ENCODE measurements at regions not wholly inside any gene's neighbourhood (a gene's known extent, or its start where the extent isn't known, plus 50 kb on each side); places are given as distances from the start of the nearest gene placed in this dataset.

DNA sequence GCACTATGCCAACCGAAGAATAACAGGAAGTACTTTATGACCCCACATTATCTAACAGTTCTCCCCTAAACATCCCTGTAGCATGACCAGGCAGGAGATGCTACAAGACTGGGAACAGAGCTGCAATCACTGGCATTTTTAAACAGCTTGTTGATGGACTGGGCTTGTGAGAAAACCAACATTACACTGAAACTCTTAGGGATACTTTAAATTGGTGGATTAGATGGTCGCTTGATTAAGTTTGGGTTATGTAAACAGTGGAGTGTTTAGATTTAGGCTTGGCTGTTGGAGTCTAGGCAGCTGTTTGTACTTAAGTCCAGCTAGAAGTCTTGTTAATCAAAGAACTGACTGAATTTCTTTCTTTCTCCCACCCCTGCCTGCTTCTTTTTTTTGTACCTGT is 234.1 kb upstream of the BMP2 start:
- no peak for TF ChIP-seq CTCF (IDR thresholded peaks at IDR 0.05)
- no peak for DNase-seq (ENCODE audit: low spot score)
- ATAC-seq (ENCODE audit: low FRiP score) = no peak

GRCh38 chr20:6530779-6531315 is 236.6 kb upstream of the BMP2 start:
- no peak for DNase-seq (ENCODE audit: low spot score)
- ATAC-seq (ENCODE audit: low FRiP score) = no peak
- TF ChIP-seq CTCF (IDR thresholded peaks at IDR 0.05) = no peak

GRCh38 chr20:6530254-6530653 is 237.2 kb upstream of the BMP2 start:
- ATAC-seq (ENCODE audit: low FRiP score) (no peak), DNase-seq (ENCODE audit: low spot score) (no peak)
- TF ChIP-seq CTCF (IDR thresholded peaks at IDR 0.05) = no peak

DNA sequence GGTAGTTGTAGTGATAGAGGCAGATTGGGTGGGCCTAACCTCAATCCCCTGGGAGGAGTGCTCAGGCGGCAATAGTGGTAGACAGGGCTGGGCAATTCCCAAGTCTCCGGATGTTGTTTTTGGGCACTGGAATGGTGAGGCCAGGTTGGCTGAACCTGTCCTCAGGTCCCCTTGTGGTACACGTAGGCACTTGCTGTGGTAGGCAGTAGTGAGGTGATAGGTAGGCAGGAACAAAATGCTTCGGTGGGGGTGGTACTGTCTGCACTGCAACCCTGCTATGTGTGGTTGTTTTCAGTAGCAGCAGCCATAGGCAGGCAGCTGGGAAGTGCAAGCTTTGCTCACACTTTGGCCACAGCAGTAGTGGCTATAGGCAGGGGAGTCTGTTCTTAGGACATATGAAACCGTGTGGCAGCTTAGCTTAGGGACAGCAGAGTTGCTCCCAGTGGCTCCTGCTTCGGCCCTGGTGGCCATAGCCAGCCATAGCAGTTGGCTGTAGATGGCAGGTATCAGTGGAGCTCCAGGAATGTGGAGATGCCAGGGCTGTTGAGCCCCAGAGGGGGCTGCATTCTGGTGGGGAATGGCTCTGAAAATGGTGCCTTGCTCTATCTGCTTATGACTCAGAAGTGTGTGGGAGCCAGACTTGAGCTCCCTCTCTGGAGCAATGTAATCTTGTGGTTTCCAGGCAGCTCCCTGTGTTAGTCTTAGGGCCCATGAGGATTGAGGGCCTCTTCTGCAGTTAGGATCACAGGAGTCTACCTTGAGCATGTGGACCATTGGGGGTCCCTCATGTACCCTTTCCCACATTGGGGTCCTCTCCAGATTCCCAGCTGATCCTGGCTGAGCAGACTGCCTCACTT is 241.8 kb upstream of the BMP2 start:
- TF ChIP-seq CTCF (IDR thresholded peaks at IDR 0.05) = no peak
- ATAC-seq (ENCODE audit: low FRiP score) (no peak), DNase-seq (ENCODE audit: low spot score) (no peak)

- DNase-seq (ENCODE audit: low spot score) = no peak
- ATAC-seq (ENCODE audit: low FRiP score) = no peak
- TF ChIP-seq CTCF (IDR thresholded peaks at IDR 0.05) = no peak
Measured at GRCh38 chr20:6524305-6524704, 243.2 kb upstream of the BMP2 start.

- no peak for TF ChIP-seq CTCF (IDR thresholded peaks at IDR 0.05)
- DNase-seq (ENCODE audit: low spot score) (no peak), ATAC-seq (ENCODE audit: low FRiP score) (no peak)
Measured at GRCh38 chr20:6519556-6519955, 247.9 kb upstream of the BMP2 start.

- TF ChIP-seq CTCF (IDR thresholded peaks at IDR 0.05) = no peak
- no peak for ATAC-seq (ENCODE audit: low FRiP score)
- DNase-seq (ENCODE audit: low spot score) = no peak
Measured at GRCh38 chr20:6515261-6515660, 252.2 kb upstream of the BMP2 start.

Measured in omental fat pad (tissue), 3 donors.